ENCODE measurements at regions not wholly inside any gene's neighbourhood (a gene's known extent, or its start where the extent isn't known, plus 50 kb on each side); places are given as distances from the start of the nearest gene placed in this dataset. TPM values are rescaled to one million over a fixed set of nuclear protein-coding genes. Genes with fewer than 3 reads are reported as not detected.

DNA sequence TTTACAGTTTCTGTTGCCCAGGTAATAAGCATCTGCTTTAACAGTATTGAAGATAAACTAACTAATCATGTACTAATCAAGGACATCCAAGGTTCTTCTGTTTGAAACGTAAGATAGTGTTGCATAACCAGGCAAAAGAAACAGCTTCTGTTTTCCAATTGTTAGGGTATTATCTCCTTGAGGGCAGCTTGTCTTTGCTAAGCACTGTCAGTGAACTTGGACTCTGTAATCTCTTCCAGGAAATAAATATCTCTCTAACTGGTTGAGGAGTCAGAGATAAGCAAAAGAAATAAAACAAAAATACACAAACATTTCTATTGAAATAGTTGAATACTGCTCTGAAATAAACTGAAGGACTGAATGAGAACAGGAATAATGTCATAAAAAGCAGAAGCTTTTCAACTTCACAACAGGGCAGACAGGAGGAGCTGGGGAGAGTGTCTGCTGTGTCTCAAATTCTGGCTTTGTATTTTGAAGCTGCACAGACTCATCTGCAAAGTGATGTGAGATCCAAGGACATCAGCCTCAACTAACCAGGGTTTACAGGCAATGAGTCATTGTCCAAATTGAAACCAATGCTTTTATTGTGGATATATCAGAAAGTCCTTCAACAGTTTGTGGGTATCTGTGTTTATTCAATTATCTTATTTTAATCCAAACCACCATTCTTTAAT is 1253.0 kb upstream of the PCDH7 start (continued):
- TF ChIP-seq, protein P1, sequence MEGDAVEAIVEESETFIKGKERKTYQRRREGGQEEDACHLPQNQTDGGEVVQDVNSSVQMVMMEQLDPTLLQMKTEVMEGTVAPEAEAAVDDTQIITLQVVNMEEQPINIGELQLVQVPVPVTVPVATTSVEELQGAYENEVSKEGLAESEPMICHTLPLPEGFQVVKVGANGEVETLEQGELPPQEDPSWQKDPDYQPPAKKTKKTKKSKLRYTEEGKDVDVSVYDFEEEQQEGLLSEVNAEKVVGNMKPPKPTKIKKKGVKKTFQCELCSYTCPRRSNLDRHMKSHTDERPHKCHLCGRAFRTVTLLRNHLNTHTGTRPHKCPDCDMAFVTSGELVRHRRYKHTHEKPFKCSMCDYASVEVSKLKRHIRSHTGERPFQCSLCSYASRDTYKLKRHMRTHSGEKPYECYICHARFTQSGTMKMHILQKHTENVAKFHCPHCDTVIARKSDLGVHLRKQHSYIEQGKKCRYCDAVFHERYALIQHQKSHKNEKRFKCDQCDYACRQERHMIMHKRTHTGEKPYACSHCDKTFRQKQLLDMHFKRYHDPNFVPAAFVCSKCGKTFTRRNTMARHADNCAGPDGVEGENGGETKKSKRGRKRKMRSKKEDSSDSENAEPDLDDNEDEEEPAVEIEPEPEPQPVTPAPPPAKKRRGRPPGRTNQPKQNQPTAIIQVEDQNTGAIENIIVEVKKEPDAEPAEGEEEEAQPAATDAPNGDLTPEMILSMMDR (conservative IDR thresholded peaks at IDR 0.05; ENCODE audit: low read depth in 2 of 2): no peak

Small RNA genes lying in the stretch of these regions (microRNA-seq; reads per million reads assigned to microRNA genes)
- gene MIR4275: not detected

Small RNA genes lying in the stretch of these regions (small RNA-seq; reads per million reads assigned to genes)
- gene RF00019 (ENCODE audit: low replicate concordance) (not detected), gene RN7SL101P (ENCODE audit: low replicate concordance) (not detected)
